Mammary epithelial cell (primary cell): ENCODE measurements at regions not wholly inside any gene's neighbourhood (a gene's known extent, or its start where the extent isn't known, plus 50 kb on each side); places are given as distances from the start of the nearest gene placed in this dataset.

Source experiments
- CTCF ChIP-seq, 2 donors: IDR thresholded peaks in 1 of 2; conservative IDR thresholded peaks in 1 of 2; 2 replicates each; pipeline ENCODE4 v1.5.1; 2011 to 2012; ENCODE audit warnings: inconsistent platforms in 2 of 2, low read length in 2 of 2, mild to moderate bottlenecking in 2 of 2, control low read depth in 1 of 2, low read depth in 1 of 2; ENCODE audit not compliant: insufficient read depth in 1 of 2; ENCODE audit errors: extremely low read depth in 1 of 2
- EZH2 ChIP-seq: IDR thresholded peaks from 2 replicates; pipeline ENCODE4 v1.6.1; 2012; ENCODE audit warnings: low read length, inconsistent platforms, borderline replicate concordance

DNA sequence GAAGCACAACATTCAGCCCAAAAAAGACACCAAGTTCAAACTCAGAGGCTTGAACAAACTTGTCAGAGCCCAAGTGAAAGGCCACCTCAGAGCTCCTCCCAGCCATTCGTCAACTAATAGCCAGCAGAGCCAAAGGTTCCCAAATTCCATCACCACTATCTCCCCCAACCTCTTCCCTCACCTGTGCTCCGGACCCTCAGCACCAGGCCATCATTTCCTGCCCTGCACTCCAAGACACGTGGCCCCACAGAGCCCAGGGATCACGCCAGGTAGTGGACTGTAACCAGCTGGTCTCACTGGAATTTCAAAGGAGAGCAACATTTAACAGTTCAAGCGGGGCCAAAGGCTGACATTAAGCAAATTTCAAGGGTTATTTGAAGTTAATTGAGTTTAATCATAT is 245.2 kb upstream of the IGF1R start:
- TF ChIP-seq CTCF (conservative IDR thresholded peaks at IDR 0.05 in 1 of 2, IDR thresholded peaks at IDR 0.05 in 1 of 2; ENCODE audit: extremely low read depth in 1 of 2, insufficient read depth in 1 of 2, low read depth in 1 of 2, low read length in 2 of 2) (no peak), EZH2 (no peak)
